C4-2B (cell line): ENCODE measurements at regions not wholly inside any gene's neighbourhood (a gene's known extent, or its start where the extent isn't known, plus 50 kb on each side); places are given as distances from the start of the nearest gene placed in this dataset.

Experiments used
- CTCF ChIP-seq: fragments of 450-650 bp; conservative IDR thresholded peaks from 2 replicates; pipeline ENCODE4 v1.5.1; 2017; ENCODE audit warnings: mild to moderate bottlenecking
- ZFX ChIP-seq: fragments of 450-650 bp; IDR thresholded peaks from 2 replicates; pipeline ENCODE4 v1.6.1; 2017

- TF ChIP-seq CTCF = no peak
- TF ChIP-seq ZFX = no peak
Measured at GRCh38 chr20:11255455-11255854, 581.7 kb upstream of the JAG1 start.
